Subcutaneous abdominal adipose tissue (tissue), 5 donors: ENCODE measurements at regions not wholly inside any gene's neighbourhood (a gene's known extent, or its start where the extent isn't known, plus 50 kb on each side); places are given as distances from the start of the nearest gene placed in this dataset.
"Not testable (repeated sequence)": the region's sequence is repeated elsewhere in the genome, so short reads cannot be mapped to it uniquely, and the experiment has no call there.

Experiments used
- H3K27ac ChIP-seq: one replicate; pipeline ENCODE4 v1.7.0; 2013; ENCODE audit warnings: low read depth, mild to moderate bottlenecking, inconsistent platforms, low read length, moderate library complexity
- H3K27me3 ChIP-seq, 5 donors: one replicate each; pipeline ENCODE4 v1.7.0; 2013; ENCODE audit warnings: low read length in 5 of 5, inconsistent platforms in 1 of 5; ENCODE audit not compliant: control insufficient read depth in 5 of 5, insufficient read depth in 4 of 5
- H3K36me3 ChIP-seq, 5 donors: one replicate each; pipeline ENCODE4 v1.7.0; 2013; ENCODE audit warnings: low read length in 5 of 5; ENCODE audit not compliant: control insufficient read depth in 5 of 5, insufficient read depth in 5 of 5
- H3K4me1 ChIP-seq, 5 donors: one replicate each; pipeline ENCODE4 v1.7.0; 2013; ENCODE audit warnings: low read length in 5 of 5, mild to moderate bottlenecking in 3 of 5, moderate library complexity in 1 of 5; ENCODE audit not compliant: control insufficient read depth in 5 of 5, insufficient read depth in 5 of 5
- H3K4me3 ChIP-seq, 5 donors: one replicate each; pipeline ENCODE4 v1.7.0; 2013; ENCODE audit warnings: low read length in 5 of 5, low read depth in 1 of 5
- H3K9ac ChIP-seq, 5 donors: one replicate each; pipeline ENCODE4 v1.7.0; 2013; ENCODE audit warnings: low read length in 5 of 5, mild to moderate bottlenecking in 4 of 5, moderate library complexity in 3 of 5
- H3K9me3 ChIP-seq, 5 donors: one replicate each; pipeline ENCODE4 v1.7.0; 2013; ENCODE audit warnings: low read length in 5 of 5; ENCODE audit not compliant: control insufficient read depth in 5 of 5
- donor health status: healthy.
- donor health status: healthy.
- donor health status: healthy.
- donor health status: healthy.
- donor health status: healthy.

GRCh38 chr9:126183266-126183665 is 143.4 kb upstream of the MVB12B start:
- Histone ChIP-seq H3K36me3 (no peaks in the 10 kb centered on the region), H3K9ac (no peak overlapping the region), H3K27me3 (peaks cover 0 to 13% (median 6%) of the 10 kb centered on the region in 5 donors), H3K4me3 (no peak overlapping the region), H3K9me3 (peaks cover 0 to 9% (median 0%) of the 10 kb centered on the region in 5 donors), H3K27ac (no peak overlapping the region), H3K4me1 (no peaks in the 10 kb centered on the region)

- H3K27ac ChIP-seq, H3K9me3 ChIP-seq, H3K36me3 ChIP-seq, H3K4me3 ChIP-seq, H3K4me1 ChIP-seq, H3K9ac ChIP-seq, H3K27me3 ChIP-seq: not testable (repeated sequence)
Measured at GRCh38 chr9:126190994-126191393, 135.6 kb upstream of the MVB12B start.

DNA sequence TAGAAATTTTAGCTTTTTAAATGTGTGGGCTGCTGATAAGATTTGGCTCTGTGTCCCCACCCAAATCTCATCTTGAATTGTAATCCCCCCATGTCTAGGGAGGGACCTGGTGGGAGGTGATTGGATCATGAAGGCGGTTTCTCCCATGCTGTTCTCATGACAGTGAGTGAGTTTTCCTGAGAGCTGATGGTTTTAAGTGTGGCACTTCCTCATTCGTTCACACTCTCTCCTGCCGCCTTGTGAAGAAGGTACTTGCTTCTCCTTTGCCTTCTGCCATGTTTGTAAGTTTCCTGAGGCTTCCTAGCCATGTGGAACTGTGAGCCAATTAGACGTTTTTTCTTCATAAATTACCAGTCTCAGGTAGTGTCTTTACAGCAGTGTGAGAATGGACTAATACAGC is 127.8 kb upstream of the MVB12B start:
- Histone ChIP-seq H3K27ac (no peak overlapping the region), H3K36me3 (no peaks in the 10 kb centered on the region), H3K9ac (peak overlapping the region in 2 of 5 donors; percentile 21 to 56), H3K9me3 (peaks cover 0 to 5% (median 0%) of the 10 kb centered on the region in 5 donors), H3K27me3 (peaks cover 0 to 8% (median 0%) of the 10 kb centered on the region in 5 donors), H3K4me1 (peaks cover 0 to 19% (median 6%) of the 10 kb centered on the region in 5 donors), H3K4me3 (peak overlapping the region in 1 of 5 donors; percentile 33)

- Histone ChIP-seq H3K27ac (no peak overlapping the region), H3K36me3 (no peaks in the 10 kb centered on the region), H3K9me3 (peaks cover 0 to 5% (median 0%) of the 10 kb centered on the region in 5 donors), H3K27me3 (peaks cover 0 to 15% (median 0%) of the 10 kb centered on the region in 5 donors), H3K9ac (no peak overlapping the region), H3K4me3 (no peak overlapping the region), H3K4me1 (peaks cover 0 to 27% (median 6%) of the 10 kb centered on the region in 5 donors)
Measured at GRCh38 chr9:126203313-126203712, 123.3 kb upstream of the MVB12B start.

DNA sequence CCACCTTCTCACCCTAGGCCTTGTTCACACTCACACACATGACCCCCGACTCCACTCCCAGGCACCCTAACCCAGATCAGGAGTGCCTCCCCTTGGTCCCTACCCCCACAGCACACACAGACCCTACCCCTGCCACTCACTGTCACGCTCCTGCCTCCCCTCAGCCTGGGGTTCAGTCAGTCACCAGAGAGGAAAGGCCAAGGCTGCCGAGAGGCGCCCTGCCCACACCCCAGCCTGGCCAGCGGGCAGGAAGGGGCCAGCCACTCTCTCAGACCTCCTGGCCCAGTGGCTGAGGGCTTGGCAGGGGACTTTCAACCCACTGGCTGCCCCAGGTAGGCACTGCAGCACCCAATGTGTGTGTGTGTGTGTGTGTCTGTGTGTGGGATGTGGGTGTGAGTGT is 122.4 kb upstream of the MVB12B start:
- Histone ChIP-seq H3K4me3 (no peak overlapping the region), H3K4me1 (peaks cover 0 to 29% (median 6%) of the 10 kb centered on the region in 5 donors), H3K36me3 (no peaks in the 10 kb centered on the region), H3K9ac (no peak overlapping the region), H3K27me3 (peaks cover 0 to 15% (median 0%) of the 10 kb centered on the region in 5 donors), H3K27ac (no peak overlapping the region), H3K9me3 (peaks cover 0 to 5% (median 0%) of the 10 kb centered on the region in 5 donors)

- H3K4me1 ChIP-seq, result peaks cover 0 to 34% (median 6%) of the 10 kb centered on the region in 5 donors
- H3K4me3 ChIP-seq, result no peak overlapping the region
- H3K9ac ChIP-seq, result no peak overlapping the region
- H3K9me3 ChIP-seq, result peaks cover 0 to 5% (median 0%) of the 10 kb centered on the region in 5 donors
- H3K27me3 ChIP-seq, result peaks cover 0 to 15% (median 0%) of the 10 kb centered on the region in 5 donors
- H3K36me3 ChIP-seq, result no peaks in the 10 kb centered on the region
- no peak overlapping the region for H3K27ac ChIP-seq
Measured at GRCh38 chr9:126204708-126205225, 121.9 kb upstream of the MVB12B start.

DNA sequence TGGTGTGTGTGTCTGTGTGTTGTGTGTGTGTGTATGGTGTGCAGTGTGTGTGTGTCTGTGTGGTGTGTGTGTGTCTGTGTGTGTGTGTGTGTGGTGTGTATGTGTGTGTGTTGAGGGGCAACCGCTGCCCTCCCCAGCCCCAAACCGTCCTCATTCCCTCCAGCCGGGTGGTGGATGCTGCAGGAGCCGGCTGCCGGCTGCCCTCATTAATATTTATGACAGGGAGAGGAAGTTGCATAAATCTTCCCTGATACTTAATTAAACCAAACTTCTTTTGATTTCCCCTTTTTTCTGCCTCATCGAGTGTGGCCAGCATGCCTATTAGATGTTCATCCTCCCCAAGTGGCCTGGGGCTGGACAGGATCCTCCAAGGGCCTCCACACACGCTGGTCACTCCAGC is 121.4 kb upstream of the MVB12B start:
- Histone ChIP-seq H3K4me1 (peaks cover 0 to 32% (median 6%) of the 10 kb centered on the region in 5 donors), H3K9me3 (peaks cover 0 to 5% (median 0%) of the 10 kb centered on the region in 5 donors), H3K36me3 (no peaks in the 10 kb centered on the region), H3K27me3 (peaks cover 0 to 15% (median 0%) of the 10 kb centered on the region in 5 donors), H3K27ac (no peak overlapping the region), H3K4me3 (no peak overlapping the region), H3K9ac (no peak overlapping the region)

DNA sequence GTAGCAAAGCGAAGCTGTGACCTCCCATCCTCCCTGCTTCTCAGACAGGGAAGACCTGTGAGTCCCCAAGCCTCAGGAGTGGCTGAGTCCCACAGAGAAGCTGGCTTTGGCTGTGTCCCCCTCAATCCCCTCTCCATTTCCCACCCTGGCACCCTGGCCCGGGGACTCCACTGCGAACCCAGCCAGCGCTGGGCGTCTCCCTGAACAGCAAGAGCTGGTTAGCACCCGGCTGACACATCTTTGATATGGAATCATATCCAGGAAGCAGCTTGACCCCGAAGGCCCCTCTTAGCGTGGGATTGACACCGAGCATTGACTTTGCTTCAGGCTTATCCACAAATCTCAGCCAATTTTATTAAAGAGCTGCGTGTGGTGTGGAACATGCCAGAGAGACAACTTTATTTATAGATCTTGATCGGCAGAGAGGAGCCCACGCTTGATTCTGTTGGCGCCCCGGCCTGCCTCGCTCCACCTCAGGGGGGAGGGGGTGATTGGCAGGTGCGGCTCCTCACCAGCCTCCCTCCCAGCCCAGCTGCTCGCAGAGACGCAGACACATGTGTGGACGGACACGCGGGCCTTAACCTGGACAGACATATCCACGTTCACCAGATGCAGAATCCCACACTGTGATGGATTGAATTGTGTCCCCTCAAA is 120.7 kb upstream of the MVB12B start:
- H3K4me1 ChIP-seq, result peaks cover 0 to 32% (median 6%) of the 10 kb centered on the region in 5 donors

DNA sequence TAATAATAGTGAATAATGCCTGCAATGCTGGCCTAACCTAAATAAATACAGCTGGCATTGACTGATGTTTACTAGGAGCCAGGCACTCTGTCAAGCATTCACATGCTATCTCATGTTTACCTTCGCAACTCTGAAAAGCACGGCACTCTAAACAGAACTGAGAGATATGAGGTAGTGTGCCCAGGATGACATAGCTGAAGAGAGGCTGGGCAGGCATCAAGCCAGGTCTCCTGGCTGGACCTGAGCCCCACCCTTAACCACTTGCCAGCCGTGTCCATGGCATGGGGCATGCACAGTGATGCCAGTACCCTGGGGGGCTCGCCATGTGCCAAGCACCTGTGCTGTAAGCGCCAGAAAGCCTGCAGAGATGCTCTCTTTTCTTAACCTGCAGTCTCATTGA is 119.4 kb upstream of the MVB12B start:
- peaks cover 0 to 10% (median 0%) of the 10 kb centered on the region in 5 donors for H3K9me3 ChIP-seq
- H3K4me3 ChIP-seq, result no peak overlapping the region
- no peaks in the 10 kb centered on the region for H3K36me3 ChIP-seq
- no peak overlapping the region for H3K27ac ChIP-seq
- H3K4me1 ChIP-seq, result peaks cover 0 to 23% (median 6%) of the 10 kb centered on the region in 5 donors
- no peak overlapping the region for H3K9ac ChIP-seq
- H3K27me3 ChIP-seq, result peaks cover 0 to 15% (median 0%) of the 10 kb centered on the region in 5 donors

More for the DNA sequence above, 120.7 kb upstream of the MVB12B start:
- H3K27ac ChIP-seq, result no peak overlapping the region
- no peak overlapping the region for H3K4me3 ChIP-seq
- no peaks in the 10 kb centered on the region for H3K36me3 ChIP-seq
- H3K9me3 ChIP-seq, result peaks cover 0 to 6% (median 0%) of the 10 kb centered on the region in 5 donors
- no peak overlapping the region for H3K9ac ChIP-seq
- peaks cover 0 to 15% (median 0%) of the 10 kb centered on the region in 5 donors for H3K27me3 ChIP-seq

- Histone ChIP-seq H3K9me3 (peaks cover 0 to 18% (median 8%) of the 10 kb centered on the region in 5 donors), H3K27ac (no peak overlapping the region), H3K9ac (no peak overlapping the region), H3K4me1 (peaks cover 0 to 16% (median 0%) of the 10 kb centered on the region in 5 donors), H3K36me3 (no peaks in the 10 kb centered on the region), H3K4me3 (no peak overlapping the region), H3K27me3 (peaks cover 0 to 12% (median 0%) of the 10 kb centered on the region in 5 donors)
Measured at GRCh38 chr9:126208216-126208758, 118.3 kb upstream of the MVB12B start.
